A549 (cell line): ENCODE measurements at regions not wholly inside any gene's neighbourhood (a gene's known extent, or its start where the extent isn't known, plus 50 kb on each side); places are given as distances from the start of the nearest gene placed in this dataset.

Experiments
- ATAC-seq, 2 experiments: fragments of 200-7000 bp in 1 of 2; fragments of >200 bp in 1 of 2; cut with Nextera tagmentation in 1 of 2; cut with Tn5 transposase in 1 of 2; 3 replicates each; pipeline versions ENCODE4 v1.8.0 to v1.9.1; 2018 to 2020; ENCODE audit warnings: mild to moderate bottlenecking in 1 of 2, moderate library complexity in 1 of 2
- CTCF ChIA-PET: fragments of 300-600 bp; sonication (Branson Sonifier 250); formaldehyde crosslinking; extraction: SDS; loops from one replicate; lab custom pipeline; 2021; ENCODE audit warnings: antibody characterized with exemption, inconsistent platforms; lab: Yijun Ruan, JAX
- POLR2A ChIA-PET: fragments of 350-600 bp; formaldehyde crosslinking; extraction: SDS; loops from one replicate; lab custom pipeline; 2021; ENCODE audit warnings: antibody characterized with exemption, inconsistent platforms; lab: Yijun Ruan, JAX
- DNase-seq, 2 experiments: peaks; one replicate each; pipeline versions ENCODE4 v3.0.0 to v3.0.0-alpha.2; 2011 to 2016; ENCODE audit warnings: low read depth in 1 of 2, low spot score in 1 of 2
- FAIRE-seq: peaks from 2 replicates; lab custom pipeline; 2011; peaks lifted over from hg19 to GRCh38; lab: Jason Lieb, UNC
- H3K27ac ChIP-seq, 2 experiments: fragments of >200 bp; sonication (Bioruptor Twin); formaldehyde crosslinking; 3 replicates each; pipeline ENCODE4 v1.5.1; 2016 to 2017
- H3K4me1 ChIP-seq: fragments of >200 bp; sonication (Bioruptor Twin); formaldehyde crosslinking; 3 replicates; pipeline ENCODE4 v1.6.1; 2016
- H3K4me2 ChIP-seq: fragments of >200 bp; sonication (Bioruptor Twin); formaldehyde crosslinking; 3 replicates; pipeline ENCODE4 v1.6.1; 2016
- H3K4me3 ChIP-seq: fragments of >200 bp; sonication (Bioruptor Twin); formaldehyde crosslinking; 3 replicates; pipeline ENCODE4 v1.5.1; 2016
- H3K9me3 ChIP-seq: fragments of >200 bp; sonication (Bioruptor Twin); formaldehyde crosslinking; 3 replicates; pipeline ENCODE4 v1.6.1; 2016
- BHLHE40 ChIP-seq: IDR thresholded peaks from 2 replicates; pipeline ENCODE4 v1.6.1; 2012; ENCODE audit warnings: low read depth, low read length, inconsistent platforms
- CBX2 ChIP-seq: fragments of 200-600 bp; sonication (generic); IDR thresholded peaks from 2 replicates; pipeline ENCODE4 v1.6.1; 2016; ENCODE audit warnings: low read depth, mild to moderate bottlenecking, borderline replicate concordance
- EP300 ChIP-seq, 2 experiments: fragments of >200 bp; sonication (Bioruptor Twin); formaldehyde crosslinking; IDR thresholded peaks; 2 replicates in 1 of 2; 3 replicates in 1 of 2; pipeline ENCODE4 v1.6.1; 2016 to 2017
- FOSL2 ChIP-seq, 2 experiments: fragments of 450-650 bp in 1 of 2; fragments of >200 bp in 1 of 2; sonication (Bioruptor Twin) in 1 of 2; formaldehyde crosslinking; IDR thresholded peaks; 2 replicates each; pipeline versions ENCODE4 v1.5.0 to v1.6.1; 2016 to 2020; ENCODE audit warnings: mild to moderate bottlenecking in 1 of 2, moderate library complexity in 1 of 2
- HEYL ChIP-seq: fragments of 250-450 bp; sonication (Bioruptor Pico); IDR thresholded peaks from 2 replicates; pipeline ENCODE4 v1.8.0; 2021; ENCODE audit warnings: mild to moderate bottlenecking, moderate library complexity
- KDM1A ChIP-seq: fragments of 200-600 bp; sonication (generic); IDR thresholded peaks from 2 replicates; pipeline ENCODE4 v1.6.1; 2016; ENCODE audit warnings: low read depth, mild to moderate bottlenecking
- MAFK ChIP-seq: fragments of 450-650 bp; IDR thresholded peaks from 2 replicates; pipeline ENCODE4 v1.6.1; 2014; ENCODE audit not compliant: partially characterized antibody
- MYC ChIP-seq: IDR thresholded peaks from 2 replicates; pipeline ENCODE4 v1.6.1; 2012; ENCODE audit warnings: mild to moderate bottlenecking, inconsistent platforms, low read length, improper control_type of control experiment, borderline replicate concordance
- NFE2L2 ChIP-seq: fragments of 150-350 bp; conservative IDR thresholded peaks from 2 replicates; pipeline ENCODE4 v1.6.1; 2014; ENCODE audit warnings: low read length
- NPAS2 ChIP-seq: fragments of 250-450 bp; sonication (Bioruptor Pico); IDR thresholded peaks from 2 replicates; pipeline ENCODE4 v1.8.0; 2022; ENCODE audit warnings: mild to moderate bottlenecking, moderate library complexity, borderline replicate concordance
- NR3C1 ChIP-seq: fragments of >200 bp; sonication (Bioruptor Twin); formaldehyde crosslinking; IDR thresholded peaks from 3 replicates; pipeline ENCODE4 v1.6.1; 2017
- PBX3 ChIP-seq: IDR thresholded peaks from 2 replicates; pipeline ENCODE4 v1.6.1; 2012
- POLR2A ChIP-seq: IDR thresholded peaks from 2 replicates; pipeline ENCODE4 v1.6.1; 2012; ENCODE audit warnings: mild to moderate bottlenecking, low read length
- RAD21 ChIP-seq, 2 experiments: fragments of >200 bp in 1 of 2; sonication (Bioruptor Twin) in 1 of 2; formaldehyde crosslinking in 1 of 2; IDR thresholded peaks in 1 of 2; conservative IDR thresholded peaks in 1 of 2; 2 replicates in 1 of 2; 3 replicates in 1 of 2; pipeline ENCODE4 v1.6.1; 2012 to 2018; ENCODE audit warnings: inconsistent platforms in 1 of 2
- ZSCAN20 ChIP-seq: fragments of 250-450 bp; sonication (Bioruptor Pico); IDR thresholded peaks from 2 replicates; pipeline ENCODE4 v1.8.0; 2022; ENCODE audit warnings: mild to moderate bottlenecking, moderate library complexity
- WGBS: methylation state at CpG from one replicate; pipeline ENCODE4 v1.1.6; 2017; ENCODE audit errors: missing lambda C conversion rate; 5-methylcytosine and 5-hydroxymethylcytosine counted together
- TF ChIP-seq, protein P1 (sequence below): IDR thresholded peaks from 2 replicates; pipeline ENCODE4 v1.6.1; 2012; ENCODE audit warnings: low read depth, borderline replicate concordance
- TF ChIP-seq, protein P2 (sequence below): fragments of 450-650 bp; IDR thresholded peaks from 2 replicates; pipeline ENCODE4 v1.6.1; 2014; ENCODE audit warnings: antibody characterized with exemption

GRCh38 chr7:106562711-106563366 lies 98.1 kb downstream of the CCDC71L start:
- no peak for FAIRE-seq
- Histone ChIP-seq H3K27ac (no peak overlapping the region), H3K4me3 (no peak overlapping the region), H3K9me3 (no peaks in the 10 kb centered on the region), H3K4me1 (no peaks in the 10 kb centered on the region), H3K4me2 (no peak overlapping the region)
- TF ChIP-seq, protein P1, sequence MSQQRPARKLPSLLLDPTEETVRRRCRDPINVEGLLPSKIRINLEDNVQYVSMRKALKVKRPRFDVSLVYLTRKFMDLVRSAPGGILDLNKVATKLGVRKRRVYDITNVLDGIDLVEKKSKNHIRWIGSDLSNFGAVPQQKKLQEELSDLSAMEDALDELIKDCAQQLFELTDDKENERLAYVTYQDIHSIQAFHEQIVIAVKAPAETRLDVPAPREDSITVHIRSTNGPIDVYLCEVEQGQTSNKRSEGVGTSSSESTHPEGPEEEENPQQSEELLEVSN = no peak
- TF ChIP-seq RAD21 (conservative IDR thresholded peaks at IDR 0.05 in 1 of 2, IDR thresholded peaks at IDR 0.05 in 1 of 2) (no peak), ZSCAN20 (CRISPR knock-in tag) (no peak), POLR2A (no peak), FOSL2 (IDR thresholded peaks at IDR 0.05) (no peak), FOSL2 (CRISPR knock-in tag; IDR thresholded peaks at IDR 0.05) (no peak), CBX2 (no peak), MAFK (no peak), NR3C1 (no peak), PBX3 (no peak)
- ATAC-seq = no peak
- CTCF ChIA-PET = interaction anchor here (1.0 kb wide), 1 partner anchor 178 kb away, joined by 3 read pairs; no protein-coding TSS in a partner anchor
- POLR2A ChIA-PET = no interaction called here
- DNase-seq = no peak
- WGBS = 61% methylated on average over 3 of the region's 3 CpGs

GRCh38 chr7:106561666-106562411 lies 99.1 kb downstream of the CCDC71L start:
- WGBS = 56% methylated on average over 4 of the region's 4 CpGs
- no peaks in the 10 kb centered on the region for H3K9me3 ChIP-seq
- POLR2A ChIA-PET = no interaction called here

GRCh38 chr7:106561151-106561550 lies 99.8 kb downstream of the CCDC71L start:
- ChIA-PET POLR2A (no interaction called here), CTCF (interaction anchor here (1.3 kb wide), 1 partner anchor 19 kb away, joined by 3 read pairs; no protein-coding TSS in a partner anchor)
- no peak for TF ChIP-seq KDM1A
- no peak for TF ChIP-seq NFE2L2
- TF ChIP-seq, protein P2, sequence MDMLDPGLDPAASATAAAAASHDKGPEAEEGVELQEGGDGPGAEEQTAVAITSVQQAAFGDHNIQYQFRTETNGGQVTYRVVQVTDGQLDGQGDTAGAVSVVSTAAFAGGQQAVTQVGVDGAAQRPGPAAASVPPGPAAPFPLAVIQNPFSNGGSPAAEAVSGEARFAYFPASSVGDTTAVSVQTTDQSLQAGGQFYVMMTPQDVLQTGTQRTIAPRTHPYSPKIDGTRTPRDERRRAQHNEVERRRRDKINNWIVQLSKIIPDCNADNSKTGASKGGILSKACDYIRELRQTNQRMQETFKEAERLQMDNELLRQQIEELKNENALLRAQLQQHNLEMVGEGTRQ = no peak
- no peak for TF ChIP-seq HEYL
- TF ChIP-seq MYC = no peak
- TF ChIP-seq BHLHE40 = no peak
- no peak for TF ChIP-seq NPAS2
- Histone ChIP-seq H3K9me3 (no peaks in the 10 kb centered on the region), H3K27ac (no peak overlapping the region), H3K4me2 (no peak overlapping the region), H3K4me3 (no peak overlapping the region), H3K4me1 (no peaks in the 10 kb centered on the region)
- ATAC-seq (no peak), DNase-seq (no peak), FAIRE-seq (no peak)

More at GRCh38 chr7:106561666-106562411, 99.1 kb downstream of the CCDC71L start:
- Histone ChIP-seq H3K4me3 (no peak overlapping the region), H3K4me1 (no peaks in the 10 kb centered on the region), H3K4me2 (no peak overlapping the region), H3K27ac (no peak overlapping the region)
- DNase-seq = no peak
- peak; percentile 32 for TF ChIP-seq MAFK
- no peak for TF ChIP-seq EP300 (IDR thresholded peaks at IDR 0.05)
- FAIRE-seq = no peak
- no peak for ATAC-seq
- CTCF ChIA-PET = interaction anchor here (0.7 kb wide), 1 partner anchor 175 kb away, joined by 3 read pairs; no protein-coding TSS in a partner anchor
